RWPE2 (cell line): ENCODE measurements at regions not wholly inside any gene's neighbourhood (a gene's known extent, or its start where the extent isn't known, plus 50 kb on each side); places are given as distances from the start of the nearest gene placed in this dataset.

Experiments used
- ATAC-seq: fragments of 200-7000 bp; cut with Tn5 transposase; 3 replicates; pipeline ENCODE4 v1.9.1; 2021; ENCODE audit warnings: low read depth
- DNase-seq: peaks from one replicate; pipeline ENCODE4 v3.0.0-alpha.2; 2020; ENCODE audit warnings: low spot score
- H3K27ac ChIP-seq: fragments of 450-650 bp; 2 replicates; pipeline ENCODE4 v1.5.1; 2017; ENCODE audit warnings: mild to moderate bottlenecking; ENCODE audit not compliant: poor library complexity, severe bottlenecking
- H3K27me3 ChIP-seq: fragments of 250-450 bp; sonication (Bioruptor Pico); 2 replicates; pipeline ENCODE4 v1.5.1; 2021; ENCODE audit warnings: mild to moderate bottlenecking, moderate library complexity; ENCODE audit not compliant: insufficient read depth, poor library complexity, severe bottlenecking
- H3K36me3 ChIP-seq: fragments of 250-450 bp; sonication (Bioruptor Pico); 2 replicates; pipeline ENCODE4 v1.5.1; 2020; ENCODE audit warnings: low read depth, mild to moderate bottlenecking, moderate library complexity
- H3K4me1 ChIP-seq: fragments of 250-450 bp; sonication (Bioruptor Pico); 2 replicates; pipeline ENCODE4 v1.5.1; 2021; ENCODE audit warnings: mild to moderate bottlenecking, moderate library complexity; ENCODE audit not compliant: insufficient read depth, poor library complexity, severe bottlenecking
- H3K4me3 ChIP-seq: fragments of 250-450 bp; sonication (Bioruptor Pico); 2 replicates; pipeline ENCODE4 v1.5.1; 2021; ENCODE audit warnings: mild to moderate bottlenecking, moderate library complexity; ENCODE audit not compliant: severe bottlenecking
- H3K9me3 ChIP-seq: fragments of 250-450 bp; sonication (Bioruptor Pico); 2 replicates; pipeline ENCODE4 v1.5.1; 2021; ENCODE audit warnings: mild to moderate bottlenecking, moderate library complexity; ENCODE audit not compliant: severe bottlenecking
- TF ChIP-seq, protein P1 (sequence below): fragments of 450-650 bp; IDR thresholded peaks from one replicate; pipeline ENCODE4 v1.5.1; 2017; ENCODE audit warnings: mild to moderate bottlenecking, moderate library complexity; ENCODE audit not compliant: poor library complexity, severe bottlenecking

DNA sequence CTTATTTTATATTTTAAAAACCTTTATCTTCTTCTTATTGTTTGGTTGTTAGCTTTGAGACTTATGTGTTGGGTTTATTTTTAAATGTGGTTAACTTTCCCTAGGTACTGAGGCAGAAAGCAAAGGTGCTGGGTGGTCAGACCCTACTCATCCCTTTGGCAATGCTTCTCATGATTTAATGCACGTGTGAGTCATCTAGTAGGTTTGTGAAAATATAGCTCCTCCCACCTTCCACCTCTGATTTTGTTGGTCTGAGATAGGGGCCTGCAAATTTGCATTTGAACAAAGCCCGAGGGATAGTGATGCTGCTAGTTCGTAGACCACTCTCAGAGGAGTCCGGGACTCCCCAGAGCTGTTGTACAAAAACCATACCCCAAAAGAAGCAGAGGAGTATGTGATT, 771.3 kb upstream of the ARGLU1 start:
- Histone ChIP-seq H3K4me1 (no peaks in the 10 kb centered on the region), H3K4me3 (no peak overlapping the region), H3K9me3 (no peaks in the 10 kb centered on the region), H3K27me3 (no peaks in the 10 kb centered on the region), H3K36me3 (no peaks in the 10 kb centered on the region), H3K27ac (no peak overlapping the region)
- DNase-seq, result no peak
- peak; percentile 40; the same call in 1 of the 3 replicates for ATAC-seq
- TF ChIP-seq, protein P1, sequence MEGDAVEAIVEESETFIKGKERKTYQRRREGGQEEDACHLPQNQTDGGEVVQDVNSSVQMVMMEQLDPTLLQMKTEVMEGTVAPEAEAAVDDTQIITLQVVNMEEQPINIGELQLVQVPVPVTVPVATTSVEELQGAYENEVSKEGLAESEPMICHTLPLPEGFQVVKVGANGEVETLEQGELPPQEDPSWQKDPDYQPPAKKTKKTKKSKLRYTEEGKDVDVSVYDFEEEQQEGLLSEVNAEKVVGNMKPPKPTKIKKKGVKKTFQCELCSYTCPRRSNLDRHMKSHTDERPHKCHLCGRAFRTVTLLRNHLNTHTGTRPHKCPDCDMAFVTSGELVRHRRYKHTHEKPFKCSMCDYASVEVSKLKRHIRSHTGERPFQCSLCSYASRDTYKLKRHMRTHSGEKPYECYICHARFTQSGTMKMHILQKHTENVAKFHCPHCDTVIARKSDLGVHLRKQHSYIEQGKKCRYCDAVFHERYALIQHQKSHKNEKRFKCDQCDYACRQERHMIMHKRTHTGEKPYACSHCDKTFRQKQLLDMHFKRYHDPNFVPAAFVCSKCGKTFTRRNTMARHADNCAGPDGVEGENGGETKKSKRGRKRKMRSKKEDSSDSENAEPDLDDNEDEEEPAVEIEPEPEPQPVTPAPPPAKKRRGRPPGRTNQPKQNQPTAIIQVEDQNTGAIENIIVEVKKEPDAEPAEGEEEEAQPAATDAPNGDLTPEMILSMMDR, result no peak

DNA sequence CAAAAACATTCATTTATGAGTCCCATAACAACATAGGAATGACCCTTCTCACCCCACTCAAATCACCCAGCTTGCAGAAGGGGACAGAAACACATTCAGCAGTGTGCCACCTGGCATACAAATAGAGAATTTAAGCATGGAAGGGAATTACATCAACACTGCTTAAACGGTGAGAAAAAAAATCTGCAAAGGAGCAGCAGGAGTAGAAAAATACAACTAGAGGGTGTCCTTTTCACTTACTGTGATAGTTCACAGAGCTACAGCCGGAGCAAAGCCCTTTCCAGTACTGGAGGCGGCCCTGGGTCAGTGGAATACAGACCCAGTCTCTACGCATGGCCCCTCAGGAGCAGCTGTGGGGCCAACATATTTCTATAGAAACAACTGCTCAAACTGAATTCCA, 764.3 kb upstream of the ARGLU1 start:
- no peaks in the 10 kb centered on the region for H3K36me3 ChIP-seq
- H3K4me3 ChIP-seq, result no peak overlapping the region
- H3K27ac ChIP-seq, result no peak overlapping the region
- TF ChIP-seq, protein P1, result no peak
- H3K9me3 ChIP-seq, result no peaks in the 10 kb centered on the region
- no peaks in the 10 kb centered on the region for H3K27me3 ChIP-seq
- H3K4me1 ChIP-seq, result no peaks in the 10 kb centered on the region
- ATAC-seq (no peak), DNase-seq (no peak)

DNA sequence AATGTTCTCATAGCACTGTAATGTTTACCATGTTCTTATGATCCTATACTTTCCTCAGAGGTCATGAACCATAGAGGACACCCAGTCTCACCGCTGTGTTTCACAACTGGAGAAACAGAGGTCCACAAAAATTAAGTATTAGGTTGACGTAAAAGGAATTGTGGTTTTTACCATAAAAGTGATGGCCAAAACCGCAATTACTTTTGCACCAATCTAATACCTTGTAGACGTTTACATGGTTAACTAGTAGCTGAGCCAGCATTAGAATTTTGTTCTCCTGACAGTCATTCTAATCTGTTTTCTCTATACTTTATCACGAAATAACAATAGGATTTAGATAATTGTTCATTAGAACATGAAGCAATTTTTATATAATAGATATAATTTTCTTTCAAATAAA, 763.4 kb upstream of the ARGLU1 start:
- no peak for DNase-seq
- TF ChIP-seq, protein P1, result no peak
- no peak for ATAC-seq
- Histone ChIP-seq H3K4me3 (no peak overlapping the region), H3K27me3 (no peaks in the 10 kb centered on the region), H3K9me3 (no peaks in the 10 kb centered on the region), H3K36me3 (no peaks in the 10 kb centered on the region), H3K27ac (no peak overlapping the region), H3K4me1 (no peaks in the 10 kb centered on the region)

DNA sequence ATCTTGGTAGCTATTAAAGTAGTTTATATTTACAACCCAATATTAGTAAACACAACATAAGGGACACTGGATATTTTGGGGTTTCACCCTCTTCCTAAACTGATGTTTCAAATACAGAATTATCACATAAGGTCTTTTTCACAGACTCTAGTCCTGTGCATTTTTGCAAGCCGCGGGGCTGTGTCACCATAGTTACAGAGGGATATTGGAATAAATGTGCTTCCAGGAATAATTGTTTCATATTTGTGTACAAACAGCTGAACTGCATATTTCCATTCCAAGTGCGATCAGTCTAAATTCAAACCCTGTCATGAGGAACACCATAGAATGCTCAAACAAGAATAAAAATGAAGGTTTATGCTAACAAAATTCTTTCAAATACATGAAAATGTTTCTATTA, 762.5 kb upstream of the ARGLU1 start:
- no peak overlapping the region for H3K4me3 ChIP-seq
- H3K4me1 ChIP-seq, result no peaks in the 10 kb centered on the region
- no peaks in the 10 kb centered on the region for H3K27me3 ChIP-seq
- DNase-seq, result no peak
- H3K36me3 ChIP-seq, result no peaks in the 10 kb centered on the region
- no peaks in the 10 kb centered on the region for H3K9me3 ChIP-seq
- no peak overlapping the region for H3K27ac ChIP-seq
- TF ChIP-seq, protein P1, result no peak
- ATAC-seq, result no peak

DNA sequence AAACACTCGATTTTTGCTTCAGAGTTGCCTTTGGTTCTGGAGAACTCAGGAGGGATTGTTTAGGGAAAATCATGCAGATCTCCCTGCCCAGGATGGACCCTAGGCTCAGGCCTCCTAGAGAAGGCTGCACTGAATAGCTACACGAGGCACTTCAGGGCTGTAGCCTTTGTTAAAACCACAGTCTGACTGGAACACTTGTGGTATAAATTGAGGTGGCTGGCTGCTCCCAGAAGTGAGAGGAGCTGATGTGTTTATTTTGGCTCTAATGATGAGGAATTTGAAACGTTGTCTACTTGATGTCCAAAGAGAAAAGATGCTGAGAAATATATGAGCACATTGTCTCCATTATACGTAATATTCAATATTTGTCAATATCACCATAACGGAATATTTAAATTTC, 762.1 kb upstream of the ARGLU1 start:
- DNase-seq (no peak), ATAC-seq (no peak)
- Histone ChIP-seq H3K27me3 (no peaks in the 10 kb centered on the region), H3K4me3 (no peak overlapping the region), H3K27ac (no peak overlapping the region), H3K9me3 (no peaks in the 10 kb centered on the region), H3K36me3 (no peaks in the 10 kb centered on the region), H3K4me1 (no peaks in the 10 kb centered on the region)
- TF ChIP-seq, protein P1, result no peak
